Neural cell (in vitro differentiated cells): ENCODE measurements at regions not wholly inside any gene's neighbourhood (a gene's known extent, or its start where the extent isn't known, plus 50 kb on each side); places are given as distances from the start of the nearest gene placed in this dataset.

ENCODE experiments used
- H2AFZ ChIP-seq: fragments of 200-600, 300-800 bp; sonication (generic), shearing (Covaris generic); 2 replicates; pipeline ENCODE4 v1.6.0; 2014; ENCODE audit warnings: low read depth, mild to moderate bottlenecking, antibody characterized with exemption, low read length, moderate library complexity
- H3F3A ChIP-seq: fragments of 200-600 bp; shearing (Covaris generic); 2 replicates; pipeline ENCODE4 v1.6.1; 2016; ENCODE audit warnings: mild to moderate bottlenecking, moderate library complexity, mixed read lengths, antibody characterized with exemption, low read length; ENCODE audit not compliant: insufficient read depth, poor library complexity, severe bottlenecking
- H3K27ac ChIP-seq: fragments of 200-600, 300-800 bp; sonication (generic), shearing (Covaris generic); 2 replicates; pipeline ENCODE4 v1.5.1; 2014; ENCODE audit warnings: mild to moderate bottlenecking, low read length, moderate library complexity
- H3K27me3 ChIP-seq: fragments of 300-800, 200-600 bp; sonication (generic), shearing (Covaris generic); 2 replicates; pipeline ENCODE4 v1.6.0; 2014; ENCODE audit warnings: mild to moderate bottlenecking, low read depth, low read length, moderate library complexity; ENCODE audit not compliant: insufficient read depth
- H3K36me3 ChIP-seq: fragments of 300-800, 200-600 bp; sonication (generic), shearing (Covaris generic); 2 replicates; pipeline ENCODE4 v1.5.1; 2014; ENCODE audit warnings: mild to moderate bottlenecking, antibody characterized with exemption, low read length, moderate library complexity; ENCODE audit not compliant: insufficient read depth
- H3K4me2 ChIP-seq: fragments of 300-800, 200-600 bp; sonication (generic), shearing (Covaris generic); 2 replicates; pipeline ENCODE4 v1.6.0; 2014; ENCODE audit warnings: mild to moderate bottlenecking, low read length
- H3K4me3 ChIP-seq: fragments of 300-800, 200-600 bp; sonication (generic), shearing (Covaris generic); 2 replicates; pipeline ENCODE4 v1.5.1; 2014; ENCODE audit warnings: mild to moderate bottlenecking, low read length, moderate library complexity
- H3K79me2 ChIP-seq: fragments of 200-600 bp; shearing (Covaris generic); replicated peaks from 2 replicates; pipeline ENCODE4 v1.6.0; 2014; ENCODE audit warnings: mild to moderate bottlenecking, low read length, moderate library complexity; ENCODE audit not compliant: insufficient read depth
- H3K9ac ChIP-seq: fragments of 300-800, 200-600 bp; sonication (generic), shearing (Covaris generic); 2 replicates; pipeline ENCODE4 v1.6.1; 2016; ENCODE audit warnings: mild to moderate bottlenecking, low read length, mixed read lengths
- H3K9me2 ChIP-seq: fragments of 200-600 bp; shearing (Covaris generic); 2 replicates; pipeline ENCODE4 v1.6.1; 2016; ENCODE audit warnings: mild to moderate bottlenecking, low read length, mixed read lengths; ENCODE audit not compliant: insufficient read depth
- H3K9me3 ChIP-seq: fragments of 200-600, 300-800 bp; sonication (generic), shearing (Covaris generic); 2 replicates; pipeline ENCODE4 v1.6.1; 2016; ENCODE audit warnings: mild to moderate bottlenecking, mixed run types, low read length, moderate library complexity, mixed read lengths
- H4K20me1 ChIP-seq: fragments of 200-600 bp; shearing (Covaris generic); 2 replicates; pipeline ENCODE4 v1.6.1; 2016; ENCODE audit warnings: mild to moderate bottlenecking, mixed run types; ENCODE audit not compliant: insufficient read depth
- EP300 ChIP-seq: fragments of 450-650 bp; conservative IDR thresholded peaks from 2 replicates; pipeline ENCODE4 v1.6.1; 2014; ENCODE audit warnings: antibody characterized with exemption, mild to moderate bottlenecking, moderate library complexity; ENCODE audit not compliant: poor library complexity, severe bottlenecking
- EZH2 ChIP-seq: fragments of 200-600, 300-800 bp; shearing (Covaris generic), sonication (generic); IDR thresholded peaks from 2 replicates; pipeline ENCODE4 v1.6.1; 2014; ENCODE audit warnings: antibody characterized with exemption, low read length, borderline replicate concordance, mild to moderate bottlenecking; ENCODE audit not compliant: insufficient read depth, poor library complexity, severe bottlenecking
- MXI1 ChIP-seq: fragments of 450-650 bp; conservative IDR thresholded peaks from 2 replicates; pipeline ENCODE4 v1.6.1; 2014; ENCODE audit warnings: antibody characterized with exemption, mild to moderate bottlenecking; ENCODE audit not compliant: poor library complexity, severe bottlenecking
- POLR2AphosphoS5 ChIP-seq: IDR thresholded peaks from 2 replicates; pipeline ENCODE4 v1.6.1; 2012
- RAD21 ChIP-seq: fragments of 450-650 bp; conservative IDR thresholded peaks from 2 replicates; pipeline ENCODE4 v1.6.1; 2014; ENCODE audit warnings: antibody characterized with exemption, mild to moderate bottlenecking, moderate library complexity
- REST ChIP-seq: IDR thresholded peaks from 2 replicates; pipeline ENCODE4 v1.6.1; 2012; ENCODE audit warnings: borderline replicate concordance
- SMC3 ChIP-seq: fragments of 450-650 bp; conservative IDR thresholded peaks from 2 replicates; pipeline ENCODE4 v1.6.1; 2014; ENCODE audit warnings: antibody characterized with exemption, mild to moderate bottlenecking, moderate library complexity; ENCODE audit not compliant: poor library complexity
- TAF1 ChIP-seq: IDR thresholded peaks from 2 replicates; pipeline ENCODE4 v1.6.1; 2012; ENCODE audit warnings: low read depth

GRCh38 chr7:54076616-54077015, 465.6 kb upstream of the VSTM2A start:
- no peaks in the 10 kb centered on the region for H4K20me1 ChIP-seq
- no peaks in the 10 kb centered on the region for H3K27me3 ChIP-seq
- no peak overlapping the region for H3K9ac ChIP-seq
- no peaks in the 10 kb centered on the region for H3K79me2 ChIP-seq
- no peaks in the 10 kb centered on the region for H3K9me3 ChIP-seq
- no peaks in the 10 kb centered on the region for H3K9me2 ChIP-seq
- H3K4me2 ChIP-seq: no peak overlapping the region
- no peaks in the 10 kb centered on the region for H3K36me3 ChIP-seq
- peak; percentile 38 for TF ChIP-seq EP300
- TF ChIP-seq SMC3: no peak
- no peak overlapping the region for H3K4me3 ChIP-seq
- H3K27ac ChIP-seq: no peak overlapping the region
- no peaks in the 10 kb centered on the region for H3F3A ChIP-seq
- H2AFZ ChIP-seq: no peak overlapping the region

- TF ChIP-seq EZH2 (no peak), EP300 (no peak)
These were observed 461.6 kb upstream of the VSTM2A start for GRCh38 chr7:54080525-54080924.

GRCh38 chr7:54080971-54081370, 461.2 kb upstream of the VSTM2A start:
- Histone ChIP-seq H3K27me3 (no peaks in the 10 kb centered on the region), H3K27ac (no peak overlapping the region), H3K9ac (no peak overlapping the region), H3K9me2 (no peaks in the 10 kb centered on the region), H3K4me3 (no peak overlapping the region), H3K4me2 (no peak overlapping the region), H4K20me1 (no peaks in the 10 kb centered on the region), H3K9me3 (no peaks in the 10 kb centered on the region), H2AFZ (no peak overlapping the region), H3K36me3 (no peaks in the 10 kb centered on the region), H3K79me2 (no peaks in the 10 kb centered on the region), H3F3A (no peaks in the 10 kb centered on the region)
- TF ChIP-seq EP300 (no peak), RAD21 (no peak), POLR2AphosphoS5 (no peak), SMC3 (no peak), MXI1 (no peak)

More at GRCh38 chr7:54080525-54080924, 461.6 kb upstream of the VSTM2A start:
- Histone ChIP-seq H3K27ac (no peak overlapping the region), H3K4me2 (no peak overlapping the region), H3K9me2 (no peaks in the 10 kb centered on the region), H3K4me3 (no peak overlapping the region), H3K27me3 (no peaks in the 10 kb centered on the region), H3F3A (no peaks in the 10 kb centered on the region), H2AFZ (no peak overlapping the region), H3K9me3 (no peaks in the 10 kb centered on the region), H3K79me2 (no peaks in the 10 kb centered on the region), H3K9ac (no peak overlapping the region), H4K20me1 (no peaks in the 10 kb centered on the region), H3K36me3 (no peaks in the 10 kb centered on the region)

GRCh38 chr7:54084340-54084739, 457.8 kb upstream of the VSTM2A start:
- Histone ChIP-seq H3K27ac (no peak overlapping the region), H2AFZ (no peak overlapping the region), H3K36me3 (no peaks in the 10 kb centered on the region), H3K9ac (no peak overlapping the region), H4K20me1 (no peaks in the 10 kb centered on the region), H3K79me2 (no peaks in the 10 kb centered on the region), H3K27me3 (no peaks in the 10 kb centered on the region), H3K4me3 (no peak overlapping the region), H3F3A (no peaks in the 10 kb centered on the region), H3K9me3 (no peaks in the 10 kb centered on the region), H3K4me2 (no peak overlapping the region), H3K9me2 (no peaks in the 10 kb centered on the region)
- TF ChIP-seq EZH2 (no peak), TAF1 (no peak), REST (no peak), SMC3 (no peak), EP300 (no peak), RAD21 (no peak), POLR2AphosphoS5 (no peak)
